HG03139 (cell line): ENCODE measurements at regions not wholly inside any gene's neighbourhood (a gene's known extent, or its start where the extent isn't known, plus 50 kb on each side); places are given as distances from the start of the nearest gene placed in this dataset.
"Not testable (repeated sequence)": the region's sequence is repeated elsewhere in the genome, so short reads cannot be mapped to it uniquely, and the experiment has no call there.

Experiments
- ATAC-seq: cut with Tn5 transposase; IDR thresholded peaks from one replicate; pipeline ENCODE4 v1.9.1; 2021; ENCODE audit not compliant: unreplicated experiment

- no peak for ATAC-seq
Observed at GRCh38 chr14:84493779-84494178, 1036.2 kb upstream of the FLRT2 start.

GRCh38 chr14:84496677-84497076 lies 1033.3 kb upstream of the FLRT2 start:
- no peak for ATAC-seq

GRCh38 chr14:84512823-84513222 lies 1017.1 kb upstream of the FLRT2 start:
- ATAC-seq, result not testable (repeated sequence)

GRCh38 chr14:84519836-84520235 lies 1010.1 kb upstream of the FLRT2 start:
- ATAC-seq, result no peak

GRCh38 chr14:84520711-84521338 lies 1009.1 kb upstream of the FLRT2 start:
- ATAC-seq, result no peak

GRCh38 chr14:84523746-84524145 lies 1006.2 kb upstream of the FLRT2 start:
- ATAC-seq, result no peak

GRCh38 chr14:84527706-84528105 lies 1002.2 kb upstream of the FLRT2 start:
- ATAC-seq, result no peak

- no peak for ATAC-seq
Observed at GRCh38 chr14:84532016-84532415, 997.9 kb upstream of the FLRT2 start.

GRCh38 chr14:84533181-84533725 lies 996.7 kb upstream of the FLRT2 start:
- no peak for ATAC-seq

- no peak for ATAC-seq
Observed at GRCh38 chr14:84533791-84534190, 996.2 kb upstream of the FLRT2 start.

GRCh38 chr14:84535484-84535883 lies 994.5 kb upstream of the FLRT2 start:
- ATAC-seq, result no peak

GRCh38 chr14:84535976-84536375 lies 994.0 kb upstream of the FLRT2 start:
- ATAC-seq, result no peak

- ATAC-seq, result no peak
Observed at GRCh38 chr14:84541018-84541417, 988.9 kb upstream of the FLRT2 start.

GRCh38 chr14:84543859-84544258 lies 986.1 kb upstream of the FLRT2 start:
- ATAC-seq, result no peak

- no peak for ATAC-seq
Observed at GRCh38 chr14:84544486-84545131, 985.3 kb upstream of the FLRT2 start.

- ATAC-seq, result no peak
Observed at GRCh38 chr14:84546236-84546635, 983.7 kb upstream of the FLRT2 start.

GRCh38 chr14:84554136-84554535 lies 975.8 kb upstream of the FLRT2 start:
- ATAC-seq, result no peak

GRCh38 chr14:84555493-84555892 lies 974.5 kb upstream of the FLRT2 start:
- ATAC-seq, result no peak

- no peak for ATAC-seq
Observed at GRCh38 chr14:84566109-84566508, 963.8 kb upstream of the FLRT2 start.

GRCh38 chr14:84575681-84576080 lies 954.3 kb upstream of the FLRT2 start:
- no peak for ATAC-seq

GRCh38 chr14:84579292-84579691 lies 950.7 kb upstream of the FLRT2 start:
- no peak for ATAC-seq

GRCh38 chr14:84581041-84581440 lies 948.9 kb upstream of the FLRT2 start:
- no peak for ATAC-seq

GRCh38 chr14:84584511-84584910 lies 945.4 kb upstream of the FLRT2 start:
- no peak for ATAC-seq
